ENCODE measurements at regions not wholly inside any gene's neighbourhood (a gene's known extent, or its start where the extent isn't known, plus 50 kb on each side); places are given as distances from the start of the nearest gene placed in this dataset.
"Not testable (repeated sequence)": the region's sequence is repeated elsewhere in the genome, so short reads cannot be mapped to it uniquely, and the experiment has no call there.

DNA sequence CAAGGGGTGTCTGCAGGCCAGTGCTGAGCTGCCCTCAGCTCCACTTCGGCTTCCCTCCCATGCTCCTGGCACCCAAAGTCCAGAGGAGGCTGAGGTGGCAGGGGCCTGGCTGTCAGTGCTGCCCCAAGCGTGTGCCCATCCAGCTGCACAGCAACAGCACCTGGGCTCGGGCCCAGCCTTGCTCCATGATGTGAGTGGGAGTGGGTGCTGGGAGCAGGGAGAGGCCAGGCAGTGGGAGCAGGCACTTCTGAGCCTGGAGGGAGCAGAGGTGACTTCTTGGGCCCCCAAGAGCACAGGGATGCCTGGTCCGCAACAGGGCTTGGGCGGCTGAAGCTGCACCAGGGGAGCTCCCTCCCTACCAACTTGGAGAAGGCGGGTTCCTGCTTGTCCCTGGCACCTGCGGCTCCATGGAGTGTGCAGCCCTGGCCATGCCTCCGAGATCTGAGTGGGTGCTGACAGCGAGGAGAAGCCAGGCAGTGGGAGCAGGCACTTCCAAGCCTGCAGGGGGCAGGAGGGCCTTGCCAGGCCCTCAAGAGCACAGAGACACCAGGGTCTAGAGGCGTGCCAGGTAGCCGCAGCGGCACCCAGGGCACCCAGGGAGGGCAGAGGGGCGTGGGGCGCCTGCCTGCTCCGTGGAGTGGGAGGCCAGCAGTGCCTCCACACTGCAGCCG lies 366.7 kb upstream of the SGO1 start:
- DNase-seq (ENCODE audit: low spot score), result no peak

DNA sequence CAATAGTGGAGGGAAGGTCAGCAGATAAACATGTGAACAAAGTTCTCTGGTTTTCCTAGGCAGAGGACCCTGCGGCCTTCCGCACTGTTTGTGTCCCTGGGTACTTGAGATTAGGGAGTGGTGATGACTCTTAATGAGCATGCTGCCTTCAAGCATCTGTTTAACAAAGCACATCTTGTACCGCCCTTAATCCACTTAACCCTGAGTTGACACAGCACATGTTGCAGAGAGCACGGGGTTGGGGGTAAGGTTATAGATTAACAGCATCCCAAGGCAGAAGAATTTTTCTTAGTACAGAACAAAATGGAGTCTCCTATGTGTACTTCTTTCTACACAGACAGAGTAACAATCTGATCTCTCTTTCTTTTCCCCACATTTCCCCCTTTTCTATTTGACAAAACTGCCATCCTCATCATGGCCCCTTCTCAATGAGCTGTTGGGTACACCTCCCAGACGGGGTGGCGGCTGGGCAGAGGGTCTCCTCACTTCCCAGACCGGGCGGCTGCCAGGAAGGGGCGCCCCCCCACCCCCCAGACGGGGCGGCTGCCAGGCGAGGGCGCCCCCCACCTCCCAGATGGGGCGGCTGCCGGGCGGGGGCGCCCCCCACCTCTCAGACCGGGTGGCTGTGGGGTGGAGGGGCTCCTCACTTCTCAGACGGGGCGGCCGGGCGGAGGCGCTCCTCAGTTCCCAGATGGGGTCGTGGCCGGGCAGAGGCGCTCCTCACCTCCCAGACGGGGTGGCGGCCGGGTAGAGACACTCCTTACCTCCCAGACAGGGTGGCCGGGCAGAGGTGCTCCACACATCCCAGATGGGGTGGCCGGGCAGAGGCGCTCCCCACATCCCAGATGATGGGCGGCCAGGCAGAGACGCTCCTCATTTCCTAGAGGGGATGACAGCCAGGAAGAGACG lies 361.6 kb upstream of the SGO1 start:
- not testable (repeated sequence) for DNase-seq (ENCODE audit: low spot score)

DNA sequence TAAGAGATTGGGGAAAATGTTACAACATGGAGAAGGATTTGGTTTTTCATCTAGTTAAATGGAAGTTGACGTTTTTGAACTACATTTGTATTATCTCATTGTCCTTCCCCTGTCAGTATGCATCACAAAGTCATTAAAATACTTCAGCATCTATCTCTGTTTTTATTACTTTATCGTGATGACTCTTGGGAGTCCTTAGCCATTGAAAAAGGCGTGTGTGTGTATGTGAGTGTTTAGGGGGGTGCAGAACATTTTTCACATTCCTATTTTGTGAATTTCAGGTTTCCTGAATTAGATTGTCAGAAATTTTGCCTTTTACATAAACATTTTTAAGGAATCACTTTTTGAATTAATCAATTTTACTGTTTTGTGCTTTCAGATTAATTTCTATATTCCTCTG lies 360.6 kb upstream of the SGO1 start:
- no peak for DNase-seq (ENCODE audit: low spot score)

DNA sequence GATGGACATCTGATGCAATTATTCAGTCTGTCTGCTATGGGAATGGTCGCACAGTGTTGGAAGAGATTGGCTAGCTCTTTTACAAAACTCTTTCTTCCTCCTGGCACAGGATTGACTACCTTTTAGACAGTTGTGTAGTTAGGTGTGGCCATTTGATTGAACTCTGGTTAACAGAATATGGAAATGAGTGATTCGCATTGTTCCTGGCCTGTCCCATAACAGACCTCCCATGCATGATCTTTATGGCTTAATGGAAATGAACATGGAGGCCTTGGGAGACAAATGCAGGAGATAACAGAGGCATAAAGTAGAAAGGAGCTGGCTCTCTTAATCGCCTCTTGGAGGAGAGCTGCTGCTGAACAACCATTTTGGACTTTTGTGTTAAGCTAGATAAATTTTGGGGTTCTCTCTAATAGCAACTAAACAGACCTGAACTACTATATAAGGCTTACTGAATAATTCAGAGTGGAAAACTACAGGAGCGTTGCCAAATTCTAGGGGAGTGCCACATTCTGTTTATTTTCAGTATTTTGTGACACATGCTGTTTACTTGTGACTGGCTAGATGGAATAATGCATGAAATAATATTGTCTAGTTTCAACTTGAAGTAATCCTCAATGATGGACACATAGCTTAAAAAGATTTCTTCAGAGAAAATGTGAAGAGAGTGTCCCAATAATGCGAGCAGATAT lies 357.7 kb upstream of the SGO1 start:
- DNase-seq (ENCODE audit: low spot score), result no peak

DNA sequence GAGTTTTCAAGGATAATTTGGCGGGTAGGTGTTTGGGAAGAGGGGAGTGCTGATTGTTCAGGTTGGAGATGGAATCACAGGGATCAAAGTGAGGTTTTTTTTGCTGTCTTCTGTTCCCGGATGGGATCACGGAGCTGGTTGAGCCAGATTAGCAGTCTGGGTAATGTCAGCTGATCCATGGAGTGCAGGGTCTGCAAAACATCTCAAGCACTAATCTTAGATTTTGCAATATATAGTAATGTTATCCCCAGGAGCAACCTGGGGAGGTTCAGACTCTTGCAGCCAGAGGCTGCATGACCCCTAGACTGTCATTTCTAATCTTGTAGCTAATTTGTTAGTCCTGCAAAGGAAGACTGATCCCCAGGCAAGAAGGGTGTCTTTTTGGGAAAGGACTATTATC lies 354.1 kb upstream of the SGO1 start:
- DNase-seq (ENCODE audit: low spot score), result no peak

DNA sequence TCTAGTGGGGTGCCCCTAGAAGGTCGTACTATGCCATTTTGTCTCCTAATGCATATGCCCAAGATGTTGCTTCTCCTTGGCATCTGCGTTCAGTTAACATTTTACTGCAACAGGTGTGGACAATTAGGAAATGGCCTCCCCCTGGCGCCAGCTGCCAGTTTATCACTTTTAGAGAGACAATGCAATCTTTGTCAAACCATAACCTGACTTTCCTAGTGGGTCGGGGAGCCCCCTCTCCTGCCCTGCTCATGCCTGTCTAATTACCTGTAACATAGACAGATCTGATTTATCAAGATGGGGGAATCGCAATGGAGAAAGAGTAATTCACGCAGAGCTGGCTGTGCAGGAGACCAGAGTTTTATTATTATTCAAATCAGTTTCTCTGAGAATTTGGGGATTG lies 353.7 kb upstream of the SGO1 start:
- no peak for DNase-seq (ENCODE audit: low spot score)

DNA sequence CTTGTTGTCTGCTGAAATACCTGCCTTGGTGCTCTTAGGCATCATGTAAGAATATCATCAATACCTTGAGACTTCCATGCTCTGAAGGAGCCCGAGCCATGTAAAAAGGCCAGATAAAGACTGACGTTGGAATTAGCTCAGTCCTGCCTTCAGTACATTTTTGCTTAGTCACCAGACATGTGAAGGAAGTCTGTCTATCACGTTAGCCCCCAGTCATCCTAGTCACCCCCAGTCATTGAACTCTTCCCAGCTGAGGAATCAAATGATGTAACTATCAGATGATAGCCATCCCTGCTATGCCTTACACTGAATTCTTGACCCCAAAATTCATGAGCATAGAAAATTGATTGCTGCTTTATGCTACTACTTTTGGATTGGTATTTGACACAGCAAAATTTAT lies 351.2 kb upstream of the SGO1 start:
- DNase-seq (ENCODE audit: low spot score), result no peak

DNA sequence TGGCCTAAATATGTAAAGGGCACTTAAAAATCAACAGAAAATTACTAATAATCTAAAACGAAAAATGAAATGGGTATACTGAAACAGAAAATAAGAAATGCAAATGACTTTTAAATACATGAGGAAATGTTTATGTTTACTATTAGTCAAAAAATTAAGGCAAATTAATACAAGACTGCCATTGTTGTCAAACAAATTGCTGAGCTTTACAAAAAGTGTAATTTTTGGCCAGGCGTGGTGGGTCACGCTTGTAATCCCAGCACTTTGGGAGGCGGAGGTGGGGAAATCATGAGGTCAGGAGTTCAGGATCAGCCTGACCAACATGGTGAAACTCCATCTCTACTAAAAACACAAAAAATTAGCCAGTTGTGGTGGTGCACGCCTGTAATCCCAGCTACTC lies 343.9 kb upstream of the SGO1 start:
- DNase-seq (ENCODE audit: low spot score), result no peak

DNA sequence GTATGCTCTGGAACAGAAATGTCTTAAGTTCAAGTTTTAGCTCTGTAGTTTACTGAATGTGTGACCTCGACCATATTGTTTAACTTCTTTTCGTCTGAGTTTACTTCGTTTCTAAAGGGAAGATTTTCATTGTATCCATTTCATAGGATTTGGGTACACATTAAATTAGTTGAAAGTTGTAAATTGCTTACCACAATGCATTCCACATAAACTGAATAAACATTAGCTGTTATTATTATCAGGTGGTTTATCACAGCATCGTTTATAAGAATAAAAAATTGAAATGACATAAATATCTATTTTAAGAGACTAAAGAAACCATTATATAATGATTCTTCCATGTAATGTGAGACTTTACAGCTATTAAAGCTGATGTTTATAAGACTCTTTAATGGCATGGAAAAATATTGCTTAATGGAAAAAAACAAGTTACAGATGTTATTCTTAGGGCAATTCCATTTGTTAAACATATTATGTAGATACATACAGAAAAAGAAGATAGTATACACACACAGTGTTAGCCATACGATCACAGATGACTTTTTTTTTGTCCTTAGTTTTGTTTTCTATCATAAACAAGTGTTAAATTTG lies 342.3 kb upstream of the SGO1 start:
- DNase-seq (ENCODE audit: low spot score), result no peak

DNA sequence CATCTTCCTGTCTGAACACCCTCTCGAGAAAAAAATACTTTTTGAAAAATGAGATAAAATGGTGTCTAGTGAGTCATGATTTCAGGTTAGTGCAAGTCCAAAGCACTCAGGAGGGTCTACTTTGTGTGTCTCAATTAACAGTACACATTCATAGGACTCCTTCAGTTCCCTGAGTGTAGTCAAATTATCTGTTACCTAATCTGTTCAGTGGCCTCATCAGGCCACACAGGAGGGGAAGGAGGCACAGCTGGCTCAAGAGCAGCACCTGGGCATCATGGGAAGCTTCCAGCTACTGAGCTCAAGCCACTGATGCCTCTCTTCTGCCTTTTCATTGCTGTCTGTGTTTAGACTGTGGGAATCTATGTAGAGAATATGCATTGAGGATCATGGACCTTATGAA lies 341.4 kb upstream of the SGO1 start:
- no peak for DNase-seq (ENCODE audit: low spot score)

DNA sequence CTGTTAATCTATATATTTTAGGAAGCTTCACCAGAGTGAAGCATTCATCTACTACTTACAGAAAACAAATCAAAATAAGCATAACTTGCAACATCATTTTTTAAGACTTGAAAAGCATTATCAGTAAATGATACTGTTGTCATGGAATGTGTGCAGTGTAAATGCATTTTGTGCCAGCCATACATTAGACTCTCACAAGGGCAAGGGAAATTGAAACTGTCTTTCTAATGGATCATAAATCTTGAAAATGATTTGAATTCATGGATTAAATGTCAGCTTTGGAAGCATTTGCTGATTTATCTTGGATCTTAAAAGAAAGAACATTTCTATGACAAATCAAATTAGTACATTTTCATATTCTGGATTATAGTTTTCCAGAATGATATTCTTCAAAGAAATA lies 338.3 kb upstream of the SGO1 start:
- DNase-seq (ENCODE audit: low spot score), result no peak

DNA sequence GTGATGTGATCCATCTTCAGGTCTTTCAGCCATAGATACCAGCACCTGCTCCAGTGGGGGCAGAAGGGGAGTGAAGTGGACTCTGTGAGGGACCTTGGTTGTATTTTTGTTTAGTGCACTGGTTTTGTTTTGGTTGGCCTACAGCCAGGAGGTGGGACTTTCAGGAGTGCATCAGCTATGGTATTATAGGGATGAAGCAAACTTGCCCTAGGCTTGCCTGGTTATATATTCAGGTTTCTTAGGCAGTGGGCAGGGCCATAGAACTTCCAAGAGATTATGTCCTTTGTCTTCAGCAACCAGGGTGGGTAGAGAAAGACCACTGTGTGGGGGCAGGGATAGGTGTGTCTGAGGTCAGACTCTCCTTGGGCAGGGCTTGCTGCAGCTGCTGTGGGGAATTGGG lies 337.3 kb upstream of the SGO1 start:
- DNase-seq (ENCODE audit: low spot score), result no peak

DNA sequence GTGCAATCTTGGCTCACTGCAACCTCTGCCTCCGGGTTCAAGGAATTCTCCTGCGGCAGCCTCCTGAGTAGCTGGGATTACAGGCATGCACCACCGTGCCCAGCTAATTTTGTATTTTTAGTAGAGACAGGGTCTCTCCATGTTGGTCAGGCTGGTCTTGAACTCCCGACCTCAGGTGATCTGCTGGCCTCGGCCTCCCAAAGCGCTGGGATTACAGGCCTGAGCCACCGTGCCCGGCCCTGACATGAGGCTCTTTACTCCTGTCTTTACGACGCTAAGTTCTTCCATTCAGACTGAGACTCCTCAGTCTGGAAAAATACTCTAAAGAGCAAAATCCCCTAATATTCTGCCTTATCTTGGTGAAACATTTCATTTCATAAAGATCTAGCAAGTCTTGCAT lies 331.3 kb upstream of the SGO1 start:
- DNase-seq (ENCODE audit: low spot score), result not testable (repeated sequence)

DNA sequence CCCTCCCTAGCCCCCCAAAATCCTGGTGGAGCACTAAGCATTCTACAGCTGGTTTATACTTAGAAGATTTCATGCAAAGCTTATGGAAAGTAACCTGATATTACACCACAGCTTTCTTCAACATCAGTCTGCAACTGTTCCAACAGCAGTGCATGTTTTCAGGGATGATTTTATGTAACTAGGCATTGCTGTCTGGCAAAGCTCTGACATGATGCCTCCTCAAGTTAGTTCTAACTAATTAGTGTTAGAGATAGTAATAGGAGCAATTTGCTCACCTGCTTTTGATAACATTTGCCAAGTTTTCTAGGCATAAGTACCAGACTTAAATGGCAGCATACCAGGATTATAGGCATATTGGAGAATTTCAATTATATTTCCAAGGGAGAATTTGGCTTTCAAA lies 330.3 kb upstream of the SGO1 start:
- no peak for DNase-seq (ENCODE audit: low spot score)

DNA sequence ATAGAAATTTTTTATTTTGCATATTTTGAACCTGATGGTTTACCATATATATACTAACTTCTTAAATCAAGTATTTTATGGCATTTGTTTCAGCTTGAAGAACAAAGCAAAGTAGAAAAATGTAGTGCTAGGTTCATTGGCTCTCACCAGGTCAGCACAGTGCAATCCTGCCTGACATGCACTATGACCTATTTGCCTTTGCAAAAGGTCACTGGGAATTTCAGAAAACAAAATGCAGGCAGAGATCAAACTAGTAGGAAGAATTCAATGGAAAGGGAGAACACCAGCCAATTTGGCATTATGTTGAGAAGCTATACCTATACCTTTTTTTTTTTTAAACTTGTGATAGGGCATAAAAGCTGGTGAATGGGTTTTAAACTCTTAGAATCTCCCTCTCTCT lies 329.8 kb upstream of the SGO1 start:
- DNase-seq (ENCODE audit: low spot score), result no peak

DNA sequence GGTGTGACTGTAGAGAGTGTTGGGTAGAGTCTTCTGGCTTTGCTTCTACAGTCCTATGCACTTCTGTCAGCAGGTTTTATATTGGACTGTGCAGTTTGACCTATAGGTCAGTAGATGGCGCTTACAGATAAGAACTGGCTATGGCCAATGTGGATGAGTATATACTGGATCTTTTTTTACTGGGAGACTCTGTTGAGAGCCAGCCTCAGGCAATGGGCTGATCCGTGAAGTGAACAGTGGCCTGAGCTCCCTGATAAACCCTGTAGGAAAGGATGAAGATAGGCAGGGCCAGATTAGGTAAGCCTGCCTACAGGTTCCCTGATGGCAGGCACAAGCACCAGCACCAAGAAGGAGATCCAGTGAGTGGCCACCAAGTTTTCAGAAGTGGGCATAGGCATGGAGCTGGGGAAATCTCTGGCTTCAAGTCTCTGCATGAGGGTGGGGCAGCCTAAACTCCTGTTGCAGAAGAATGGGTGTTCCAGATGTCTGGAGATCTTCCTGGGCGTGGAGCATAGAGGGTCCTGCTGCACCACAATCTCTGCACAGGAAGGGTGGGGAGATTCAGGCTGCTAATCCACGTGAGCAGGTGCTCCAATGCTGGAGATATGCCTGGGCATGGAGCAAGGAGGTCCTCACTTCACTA lies 326.0 kb upstream of the SGO1 start:
- DNase-seq (ENCODE audit: low spot score), result peak; percentile 58

DNA sequence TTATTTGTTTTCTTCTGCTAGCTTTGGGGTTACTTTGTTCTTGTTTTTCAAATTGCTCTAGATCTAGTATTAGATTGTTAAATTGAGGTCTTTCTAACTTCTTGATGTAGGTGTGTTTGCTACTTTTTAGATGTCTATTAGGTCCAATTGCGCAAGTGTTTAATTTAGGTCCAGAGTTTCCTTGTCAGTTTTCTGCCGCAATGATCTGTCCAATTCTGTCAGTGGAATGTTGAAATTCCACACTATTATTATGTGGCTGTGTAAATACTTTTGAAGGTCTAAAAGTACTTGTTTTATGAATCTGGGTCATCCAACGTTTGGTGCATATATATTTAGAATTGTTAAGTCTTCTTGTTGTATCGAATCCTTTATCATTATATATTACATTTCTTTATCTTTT lies 324.4 kb upstream of the SGO1 start:
- DNase-seq (ENCODE audit: low spot score), result no peak

DNA sequence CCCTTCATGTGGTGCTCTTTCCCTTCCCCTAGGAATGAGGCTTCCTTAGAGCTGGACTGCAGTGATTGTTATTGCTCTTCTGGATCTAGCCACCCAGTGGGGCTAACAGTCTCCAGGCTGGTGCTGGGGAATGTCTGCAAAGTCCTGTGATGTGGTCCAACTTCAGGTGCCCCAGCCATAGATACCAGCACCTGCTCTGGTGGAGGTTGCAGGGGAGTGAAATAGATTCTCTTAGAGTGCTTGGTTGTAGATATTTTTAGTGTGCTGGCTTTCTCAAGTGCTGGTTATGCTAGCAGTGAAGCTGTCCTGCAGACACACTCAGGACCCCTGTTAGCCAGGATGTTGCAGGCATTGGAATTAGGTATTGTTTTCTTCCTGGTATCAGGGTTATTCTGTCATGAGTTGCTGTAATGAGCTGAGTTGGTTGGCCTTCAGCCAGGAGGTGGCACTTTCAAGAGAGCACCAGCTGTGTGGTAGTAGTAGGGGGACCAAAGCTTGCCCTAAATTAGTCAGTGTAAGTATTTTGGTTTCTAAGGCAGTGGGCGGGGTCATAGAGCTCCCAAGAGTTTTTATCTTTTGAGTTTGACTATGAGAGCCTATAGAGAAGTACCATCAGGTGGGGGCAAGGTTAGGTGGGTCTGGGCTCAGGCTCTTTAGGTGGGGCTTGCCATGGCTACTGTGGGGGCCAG lies 317.5 kb upstream of the SGO1 start:
- no peak for DNase-seq (ENCODE audit: low spot score)

DNA sequence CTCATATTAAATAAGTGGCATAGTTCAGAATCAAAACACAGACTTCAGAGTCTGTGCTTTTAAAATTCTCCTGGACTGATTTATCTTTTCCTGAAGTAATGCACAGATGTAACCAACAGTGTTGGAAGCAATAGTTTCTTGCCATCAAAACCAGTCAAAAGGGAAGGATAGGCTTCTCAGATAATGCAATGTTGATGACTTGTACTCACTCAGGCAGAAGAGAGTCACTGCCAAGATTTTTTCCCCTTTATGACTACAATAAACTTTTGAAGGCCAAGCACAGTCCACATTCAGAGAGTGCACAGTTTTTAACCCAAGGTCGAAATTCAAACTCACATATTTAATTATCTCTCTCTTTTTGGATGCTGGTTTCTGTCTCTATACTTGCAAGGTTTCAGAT lies 305.0 kb upstream of the SGO1 start:
- DNase-seq (ENCODE audit: low spot score), result no peak

DNA sequence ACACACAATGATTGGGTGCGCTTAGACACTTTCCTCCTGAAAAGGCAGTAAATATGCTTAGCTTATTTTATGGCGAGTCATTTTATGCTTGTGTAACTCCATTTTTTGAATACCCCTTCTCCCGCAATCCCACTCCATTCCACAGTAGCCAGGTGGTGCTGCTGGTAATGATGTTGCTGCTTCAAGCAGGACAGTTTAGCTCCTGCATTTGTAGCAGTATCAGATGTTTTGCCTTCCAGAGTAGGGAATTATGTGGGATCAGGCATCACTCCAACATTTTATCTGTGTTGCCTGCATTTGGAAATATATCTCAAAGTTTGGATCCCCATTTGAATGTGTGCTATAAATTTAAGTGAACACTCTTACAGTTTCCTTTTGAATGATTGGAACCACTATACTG lies 302.1 kb upstream of the SGO1 start:
- no peak for DNase-seq (ENCODE audit: low spot score)

DNA sequence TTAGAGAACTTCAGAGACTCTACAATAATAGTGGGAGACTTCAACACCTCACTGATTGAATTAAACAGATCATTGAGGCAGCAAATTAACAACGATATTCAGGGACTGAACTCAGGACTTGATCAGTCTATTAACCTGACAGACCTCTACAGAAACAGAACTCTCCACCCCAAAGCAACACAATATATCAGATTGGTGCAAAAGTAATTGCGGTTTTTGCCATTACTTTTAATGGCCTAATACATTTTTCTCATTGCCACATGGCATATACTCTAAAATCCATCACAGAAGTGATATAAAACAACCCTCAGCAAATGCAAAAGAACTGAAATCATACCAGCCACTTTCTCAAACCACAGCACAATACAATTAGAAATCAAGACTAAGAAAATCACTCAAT lies 298.1 kb upstream of the SGO1 start:
- no peak for DNase-seq (ENCODE audit: low spot score)

DNA sequence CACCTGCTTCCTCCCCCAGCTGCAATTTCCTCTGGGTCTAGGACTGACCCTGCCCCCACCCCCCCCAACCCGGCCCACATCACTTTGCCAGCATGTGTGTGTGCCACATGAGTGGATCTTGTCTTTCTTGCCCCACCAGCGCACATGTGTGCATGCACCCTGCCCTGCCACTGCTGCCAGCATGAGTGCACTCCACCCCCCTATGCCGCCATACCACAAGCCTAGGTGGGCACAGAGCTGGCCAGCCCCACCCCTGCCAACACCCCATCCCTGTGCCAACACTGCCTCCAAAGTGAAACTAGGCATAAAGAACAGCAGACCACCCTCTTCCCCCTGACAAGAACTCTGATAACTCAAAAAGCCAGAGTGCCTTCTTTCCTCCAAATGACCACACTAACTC lies 296.3 kb upstream of the SGO1 start:
- no peak for DNase-seq (ENCODE audit: low spot score)
